Activated CD8-positive, alpha-beta T cell treated with anti-CD3 and anti-CD28 coated beads for 36 hours (primary cell): ENCODE measurements at regions not wholly inside any gene's neighbourhood (a gene's known extent, or its start where the extent isn't known, plus 50 kb on each side); places are given as distances from the start of the nearest gene placed in this dataset.

Experiments used
- ATAC-seq: fragments of 200-7000 bp; cut with Tn5 transposase; one replicate; pipeline ENCODE4 v1.10.0; 2021; ENCODE audit warnings: mild to moderate bottlenecking, moderate library complexity
- CTCF ChIA-PET: fragments of 350-600 bp; sonication (Branson Sonifier 250); formaldehyde crosslinking; loops from one replicate; lab custom pipeline; 2021; ENCODE audit warnings: antibody characterized with exemption; lab: Charles Lee
- POLR2A ChIA-PET: fragments of 350-600 bp; sonication (Branson Sonifier 250); formaldehyde crosslinking; loops from one replicate; lab custom pipeline; 2021; ENCODE audit warnings: antibody characterized with exemption; lab: Charles Lee
- DNase-seq: peaks from one replicate; pipeline ENCODE4 v3.0.0-alpha.2; 2020
- H3K27ac Mint-ChIP-seq: one replicate; pipeline ENCODE4 v1.8.0; 2021; ENCODE audit warnings: mild to moderate bottlenecking, mixed read lengths
- H3K27me3 Mint-ChIP-seq: one replicate; pipeline ENCODE4 v1.8.0; 2021; ENCODE audit warnings: mixed read lengths
- H3K36me3 Mint-ChIP-seq: one replicate; pipeline ENCODE4 v1.8.0; 2021; ENCODE audit warnings: low read depth, mixed read lengths
- H3K4me1 Mint-ChIP-seq: one replicate; pipeline ENCODE4 v1.8.0; 2021; ENCODE audit warnings: low read depth, mixed read lengths
- H3K4me3 Mint-ChIP-seq: one replicate; pipeline ENCODE4 v1.8.0; 2021; ENCODE audit warnings: mild to moderate bottlenecking, moderate library complexity, mixed read lengths
- H3K9me3 Mint-ChIP-seq: one replicate; pipeline ENCODE4 v1.8.0; 2021; ENCODE audit warnings: mixed read lengths
- CTCF ChIP-seq: fragments of 200-600 bp; IDR thresholded peaks from one replicate; pipeline ENCODE4 v1.8.0; 2022; ENCODE audit warnings: antibody characterized with exemption, mild to moderate bottlenecking
- intact Hi-C: fragments of 100-400 bp; cut with micrococcal nuclease; formaldehyde crosslinking; loops from one replicate; pipeline ENCODE4 v1.10.0; 2022

DNA sequence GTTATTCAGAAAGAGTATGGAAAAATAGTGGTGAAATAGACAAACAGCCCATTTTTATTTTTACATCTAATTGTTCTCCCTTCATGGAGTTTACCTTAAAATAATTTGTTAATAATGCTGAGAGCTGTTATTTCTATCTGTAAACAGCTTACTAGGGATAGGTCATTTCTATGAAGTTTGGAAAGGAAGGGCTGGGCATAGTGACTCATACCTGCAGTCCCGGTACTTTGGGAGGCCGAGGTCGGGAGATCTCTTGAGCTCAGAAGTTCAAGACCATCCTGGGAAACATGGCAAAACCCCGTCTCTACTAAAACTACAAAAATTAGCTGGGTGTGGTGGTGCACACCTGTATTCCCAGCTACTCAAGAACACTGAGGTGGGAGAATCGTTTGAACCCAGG lies 624.3 kb upstream of the LMCD1 start:
- intact Hi-C loops: no loop called here
- H3K36me3 Mint-ChIP-seq: no peaks in the 10 kb centered on the region
- H3K27me3 Mint-ChIP-seq: no peaks in the 10 kb centered on the region
- no peak for ATAC-seq
- peaks cover 12% of the 10 kb centered on the region for H3K4me1 Mint-ChIP-seq
- no peak for TF ChIP-seq CTCF
- H3K27ac Mint-ChIP-seq: peak overlapping the region; percentile 72
- peaks cover 5% of the 10 kb centered on the region for H3K9me3 Mint-ChIP-seq
- CTCF ChIA-PET: no interaction called here
- no peak overlapping the region for H3K4me3 Mint-ChIP-seq
- no peak for DNase-seq
- POLR2A ChIA-PET: interaction anchor here (1.0 kb wide), 1 partner anchor 14 kb away, joined by 3 read pairs; no protein-coding TSS in a partner anchor

DNA sequence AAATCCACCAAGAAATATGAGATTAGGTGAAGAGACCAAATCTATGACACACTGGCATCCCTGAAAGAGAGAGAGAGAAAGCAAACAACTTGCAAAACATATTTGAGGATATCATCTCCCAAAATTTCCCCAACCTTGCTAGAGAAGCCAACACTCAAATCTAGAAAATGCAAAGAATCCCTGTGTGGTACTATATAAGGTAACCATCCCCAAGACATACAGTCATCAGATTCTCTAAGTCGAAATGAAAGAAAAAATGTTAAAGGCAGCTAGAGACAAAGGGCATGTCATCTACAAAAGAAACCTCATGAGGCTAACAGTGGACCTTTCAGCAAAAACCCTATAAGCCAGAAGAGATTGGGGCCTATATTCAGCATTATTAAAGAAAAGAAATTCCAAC lies 622.1 kb upstream of the LMCD1 start:
- POLR2A ChIA-PET: no interaction called here
- Mint-ChIP-seq H3K36me3 (no peaks in the 10 kb centered on the region), H3K4me3 (no peak overlapping the region), H3K27me3 (no peaks in the 10 kb centered on the region), H3K27ac (no peak overlapping the region), H3K4me1 (peaks cover 12% of the 10 kb centered on the region), H3K9me3 (peaks cover 5% of the 10 kb centered on the region)
- ATAC-seq (no peak), DNase-seq (no peak)
- CTCF ChIA-PET: no interaction called here
- no peak for TF ChIP-seq CTCF
- intact Hi-C loops: no loop called here

DNA sequence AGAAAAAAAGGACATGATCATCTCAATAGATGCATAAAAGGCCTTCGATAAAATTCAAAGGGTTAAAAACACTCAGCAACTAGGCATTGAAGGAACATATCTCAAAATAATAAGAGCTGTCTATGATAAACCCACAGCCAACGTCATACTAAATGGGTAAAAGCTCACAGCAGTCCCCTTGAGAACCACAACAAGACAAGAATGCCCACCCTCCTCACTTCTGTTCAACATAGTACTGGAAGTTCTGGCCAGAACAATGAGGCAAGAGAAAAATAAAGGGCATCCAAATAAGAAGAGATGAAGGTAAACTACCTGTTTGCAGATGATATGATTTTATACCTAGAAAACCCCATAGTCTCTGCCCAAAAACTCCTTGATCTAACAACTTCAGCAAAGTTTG lies 619.7 kb upstream of the LMCD1 start:
- peaks cover 6% of the 10 kb centered on the region for H3K4me1 Mint-ChIP-seq
- ATAC-seq: no peak
- no peak overlapping the region for H3K27ac Mint-ChIP-seq
- no peak for TF ChIP-seq CTCF
- peaks cover 12% of the 10 kb centered on the region for H3K9me3 Mint-ChIP-seq
- ChIA-PET POLR2A (no interaction called here), CTCF (no interaction called here)
- H3K4me3 Mint-ChIP-seq: no peak overlapping the region
- no peaks in the 10 kb centered on the region for H3K36me3 Mint-ChIP-seq
- DNase-seq: no peak
- no peaks in the 10 kb centered on the region for H3K27me3 Mint-ChIP-seq
- intact Hi-C loops: no loop called here

DNA sequence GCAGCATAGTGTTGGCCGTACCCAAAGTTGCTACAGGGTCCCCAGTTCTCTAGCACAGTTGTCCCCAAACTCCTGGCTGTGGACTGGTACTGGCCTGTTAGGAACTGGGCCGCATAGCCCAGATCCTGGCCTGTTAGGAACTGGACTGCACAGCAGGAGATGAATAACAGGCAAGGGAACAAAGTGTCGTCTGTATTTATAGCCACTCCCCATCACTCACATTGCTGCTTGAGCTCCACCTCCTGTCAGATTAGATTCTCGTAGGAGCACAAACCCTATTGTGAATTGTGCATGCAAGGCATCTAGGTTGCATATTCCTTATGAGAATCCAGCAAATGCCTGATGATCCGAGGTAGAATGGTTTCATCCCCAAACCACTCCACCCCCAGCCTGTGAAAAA lies 604.0 kb upstream of the LMCD1 start:
- DNase-seq (no peak), ATAC-seq (no peak)
- no peak for TF ChIP-seq CTCF
- H3K9me3 Mint-ChIP-seq: peaks cover 7% of the 10 kb centered on the region
- no peaks in the 10 kb centered on the region for H3K36me3 Mint-ChIP-seq
- no peaks in the 10 kb centered on the region for H3K27me3 Mint-ChIP-seq
- H3K4me3 Mint-ChIP-seq: no peak overlapping the region
- H3K4me1 Mint-ChIP-seq: no peaks in the 10 kb centered on the region
- ChIA-PET CTCF (no interaction called here), POLR2A (no interaction called here)
- intact Hi-C loops: no loop called here
- H3K27ac Mint-ChIP-seq: no peak overlapping the region

- ATAC-seq: no peak
- ChIA-PET POLR2A (no interaction called here), CTCF (interaction anchor here (0.8 kb wide), 1 partner anchor 11 kb away, joined by 3 read pairs; no protein-coding TSS in a partner anchor)
- Mint-ChIP-seq H3K4me3 (no peak overlapping the region), H3K27ac (no peak overlapping the region), H3K36me3 (no peaks in the 10 kb centered on the region), H3K4me1 (peaks cover 10% of the 10 kb centered on the region), H3K27me3 (no peaks in the 10 kb centered on the region), H3K9me3 (peaks cover 3% of the 10 kb centered on the region)
- no peak for TF ChIP-seq CTCF
- intact Hi-C loops: no loop called here
- DNase-seq: no peak
Observed at GRCh38 chr3:7913283-7913682, 588.3 kb upstream of the LMCD1 start.
